ENCODE measurements at regions not wholly inside any gene's neighbourhood (a gene's known extent, or its start where the extent isn't known, plus 50 kb on each side); places are given as distances from the start of the nearest gene placed in this dataset.
A peak's percentile ranks its signal among the peaks of the same experiment; 100 is the strongest.

DNA sequence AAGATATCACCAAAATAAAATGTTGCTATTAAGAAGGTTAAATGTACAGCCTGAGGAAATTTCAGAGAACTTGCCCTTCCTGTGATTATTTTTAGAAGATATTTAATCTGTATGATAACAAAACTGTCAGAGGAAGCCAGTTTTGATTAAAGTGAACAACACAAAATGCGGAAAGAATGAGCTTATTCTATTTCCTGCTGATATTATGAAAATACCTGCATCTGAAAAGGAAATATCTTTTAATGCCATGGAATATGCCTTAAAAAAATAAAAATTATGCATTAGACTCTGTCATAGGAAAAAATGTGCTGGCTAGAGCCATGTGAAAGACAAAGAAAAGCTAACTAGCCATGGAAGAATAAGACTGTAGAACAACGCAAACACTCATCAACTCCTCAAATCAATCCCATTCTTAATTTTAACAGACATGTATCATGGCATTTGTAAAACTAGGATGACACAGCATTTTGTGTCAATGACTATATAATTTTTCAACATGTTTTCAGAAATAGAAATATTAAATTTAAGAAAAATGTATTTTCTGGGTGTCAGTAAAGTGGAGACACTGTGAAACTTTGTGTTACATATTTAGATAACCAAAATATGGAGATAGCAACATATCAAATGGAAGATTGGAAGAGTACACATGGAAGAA is 1768.2 kb downstream of the SUCLG1 start:
- DNase-seq (ENCODE audit: low spot score) = no peak

- DNase-seq (ENCODE audit: low spot score) = no peak
Measured at GRCh38 chr2:82675186-82675585, 1783.9 kb downstream of the SUCLG1 start.

DNA sequence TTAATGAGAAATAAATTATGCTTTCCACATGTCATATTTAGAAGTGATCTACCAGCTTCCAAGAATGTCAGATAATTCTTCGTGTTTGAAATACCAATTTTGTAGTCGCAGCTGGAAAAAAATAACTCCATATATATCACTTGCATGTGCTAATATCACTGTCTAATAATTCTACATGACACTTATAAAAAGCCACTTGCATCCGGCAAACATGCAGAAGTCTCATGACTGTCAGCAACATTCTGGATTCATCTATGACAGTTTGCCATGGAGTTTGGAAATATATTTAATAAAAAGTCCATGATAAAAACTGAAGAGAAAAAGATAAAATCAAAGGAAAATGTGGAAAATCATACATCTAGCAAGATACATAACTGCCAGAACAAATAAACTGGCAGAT is 1784.4 kb downstream of the SUCLG1 start:
- no peak for DNase-seq (ENCODE audit: low spot score)

GRCh38 chr2:82667491-82667890 is 1791.6 kb downstream of the SUCLG1 start:
- DNase-seq (ENCODE audit: low spot score) = no peak

DNA sequence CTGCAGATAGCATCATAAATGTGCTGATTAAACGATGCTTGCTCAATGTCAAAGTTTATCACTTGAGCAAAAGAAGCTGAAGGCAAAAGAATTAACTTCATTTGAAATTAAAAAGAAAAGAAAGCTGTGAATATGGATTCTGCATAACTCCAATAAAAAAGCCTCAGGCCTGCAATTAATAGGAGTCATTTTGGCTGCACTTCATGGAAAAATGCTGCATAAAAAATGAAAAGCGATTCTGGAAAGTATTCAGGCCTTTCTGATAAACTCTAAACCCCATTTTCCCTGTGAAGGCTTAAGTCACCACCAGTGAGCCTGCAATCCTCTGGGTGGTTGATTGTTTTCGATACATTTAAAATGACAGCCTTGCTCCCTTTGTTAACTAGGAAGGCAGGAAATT is 1793.4 kb downstream of the SUCLG1 start:
- DNase-seq (ENCODE audit: low spot score) = no peak

DNA sequence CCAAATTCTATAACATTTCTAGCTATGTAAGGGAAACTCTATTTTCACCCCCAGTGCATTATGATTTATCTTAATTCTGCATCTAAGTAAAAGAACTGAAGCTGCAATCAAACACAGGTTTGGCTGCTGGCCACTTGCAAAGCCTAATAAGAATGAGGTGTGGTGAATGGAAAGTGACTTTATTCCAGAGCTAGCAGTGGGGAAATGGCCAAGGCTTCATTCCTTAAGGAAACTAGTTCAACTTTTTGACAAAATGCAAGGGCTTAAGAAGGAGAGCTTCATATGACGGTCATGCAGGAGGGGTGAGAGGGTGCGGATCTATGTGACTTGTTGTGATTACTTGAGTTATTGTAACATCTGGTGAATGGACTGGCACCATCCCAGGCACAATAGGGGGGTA is 1802.0 kb downstream of the SUCLG1 start:
- no peak for DNase-seq (ENCODE audit: low spot score)

DNA sequence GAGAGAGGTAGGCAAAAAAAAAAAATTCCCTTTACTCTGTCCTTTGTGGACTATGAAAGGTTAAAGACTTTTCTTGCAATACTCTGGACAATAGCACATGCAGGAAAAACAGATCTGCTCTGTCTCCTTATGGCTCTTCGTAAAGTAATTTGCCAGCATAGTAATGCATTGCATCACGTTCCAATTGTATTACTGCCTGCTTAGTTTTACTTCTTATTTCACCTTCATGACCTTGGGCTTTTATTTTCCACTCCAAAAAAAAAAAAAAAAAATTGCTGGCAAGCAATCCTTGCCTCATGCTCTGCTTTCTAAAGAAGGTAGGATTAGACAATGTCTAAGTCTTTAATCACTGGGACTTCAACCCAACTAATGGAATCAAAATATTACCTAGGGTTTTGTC is 1802.7 kb downstream of the SUCLG1 start:
- DNase-seq (ENCODE audit: low spot score) = no peak

GRCh38 chr2:82652117-82652516 is 1807.0 kb downstream of the SUCLG1 start:
- no peak for DNase-seq (ENCODE audit: low spot score)

GRCh38 chr2:82650038-82650437 is 1809.0 kb downstream of the SUCLG1 start:
- no peak for DNase-seq (ENCODE audit: low spot score)

DNA sequence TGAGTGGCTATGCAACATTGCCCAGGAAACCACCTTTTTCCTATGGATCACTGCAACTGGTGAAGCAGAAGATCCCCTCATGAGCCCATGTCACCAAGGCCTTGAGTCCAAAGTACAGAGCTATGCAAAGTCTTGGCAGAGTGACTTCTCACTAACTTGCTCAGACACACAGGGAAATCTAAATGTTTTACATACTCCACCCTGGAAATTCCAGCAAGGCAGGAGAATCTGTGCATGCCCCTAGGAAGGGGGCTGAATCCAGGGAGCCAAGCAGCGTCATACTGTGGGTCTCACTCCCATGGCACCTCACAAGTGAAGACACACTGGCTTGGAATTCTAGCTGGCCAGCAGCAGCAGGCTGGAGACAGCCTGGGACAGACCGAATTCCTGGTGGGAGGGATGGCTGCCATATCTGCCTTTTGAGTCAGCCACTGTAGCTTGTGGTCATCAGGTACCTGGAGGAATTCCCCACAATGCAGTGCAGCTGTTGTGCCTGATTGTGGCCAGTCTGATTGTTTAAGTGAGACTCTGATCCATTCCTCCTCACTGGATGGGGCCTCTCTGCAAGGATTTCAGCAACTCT is 1817.4 kb downstream of the SUCLG1 start:
- DNase-seq (ENCODE audit: low spot score) = no peak

- DNase-seq (ENCODE audit: low spot score) = no peak
Measured at GRCh38 chr2:82636402-82637020, 1822.6 kb downstream of the SUCLG1 start.

DNA sequence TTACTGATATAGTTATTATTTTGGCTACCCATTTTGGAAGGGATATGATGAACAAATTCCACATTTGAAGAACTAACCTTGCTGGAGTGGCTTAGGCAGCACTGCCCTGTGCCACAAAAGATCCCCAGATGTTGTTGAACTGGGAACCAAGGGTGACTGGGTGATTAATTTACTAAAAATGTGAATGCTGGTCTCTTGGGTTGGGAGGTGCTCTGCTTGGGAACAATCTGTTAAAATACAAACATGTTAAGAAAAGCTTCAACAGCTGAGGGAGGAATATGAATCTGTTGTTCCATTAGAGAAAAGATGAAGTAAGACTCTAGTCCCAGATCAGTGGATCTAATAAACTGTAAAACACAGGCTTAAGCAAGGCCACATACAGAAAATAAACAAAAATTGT is 1860.1 kb downstream of the SUCLG1 start:
- no peak for DNase-seq (ENCODE audit: low spot score)

- DNase-seq (ENCODE audit: low spot score) = no peak
Measured at GRCh38 chr2:82596581-82596980, 1862.5 kb downstream of the SUCLG1 start.

GRCh38 chr2:82591718-82592117 is 1867.4 kb downstream of the SUCLG1 start:
- DNase-seq (ENCODE audit: low spot score) = peak; percentile 1

GRCh38 chr2:82576656-82577055 is 1882.4 kb downstream of the SUCLG1 start:
- no peak for DNase-seq (ENCODE audit: low spot score)

GRCh38 chr2:82539280-82539621 is 1919.8 kb downstream of the SUCLG1 start:
- no peak for DNase-seq (ENCODE audit: low spot score)

GRCh38 chr2:82538590-82539279 is 1920.3 kb downstream of the SUCLG1 start:
- no peak for DNase-seq (ENCODE audit: low spot score)

DNA sequence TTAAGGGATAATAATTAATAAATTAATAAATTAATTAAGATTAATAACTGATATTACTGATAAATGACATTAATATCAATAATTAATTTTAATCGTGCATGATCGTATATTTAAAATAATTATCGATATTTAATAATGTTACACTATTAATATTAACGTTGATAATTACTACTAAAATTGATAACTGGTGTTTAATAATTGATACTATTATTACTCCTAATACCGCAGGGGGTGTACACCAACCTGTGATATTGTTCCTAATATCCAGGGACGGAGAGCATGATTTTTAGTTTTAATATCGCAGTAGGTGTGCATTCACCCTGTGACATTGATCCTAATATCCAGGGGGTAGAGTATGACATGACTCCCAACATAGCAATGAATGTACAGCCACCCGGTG is 1930.8 kb downstream of the SUCLG1 start:
- DNase-seq (ENCODE audit: low spot score) = no peak

DNA sequence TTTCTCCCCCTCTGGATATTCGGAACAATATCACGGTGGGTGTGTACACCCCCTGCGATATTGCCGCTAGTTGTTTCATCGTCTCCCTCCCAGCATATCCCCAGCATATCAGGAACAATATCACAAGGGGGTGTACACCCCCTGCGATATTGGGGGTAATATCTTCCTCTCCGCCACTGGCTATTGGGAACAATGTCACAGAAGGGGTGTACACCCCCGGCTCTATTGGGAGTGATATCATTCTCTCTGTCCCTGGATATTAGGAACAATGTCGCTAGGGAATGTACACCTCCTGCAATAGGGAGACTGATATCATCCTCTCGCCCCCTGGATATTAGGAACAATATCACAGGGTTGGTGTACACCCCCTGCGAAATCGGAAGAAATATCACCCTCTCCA is 1932.0 kb downstream of the SUCLG1 start:
- no peak for DNase-seq (ENCODE audit: low spot score)

GRCh38 chr2:82526277-82526676 is 1932.8 kb downstream of the SUCLG1 start:
- no peak for DNase-seq (ENCODE audit: low spot score)

- DNase-seq (ENCODE audit: low spot score) = no peak
Measured at GRCh38 chr2:82525744-82526143, 1933.3 kb downstream of the SUCLG1 start.

DNA sequence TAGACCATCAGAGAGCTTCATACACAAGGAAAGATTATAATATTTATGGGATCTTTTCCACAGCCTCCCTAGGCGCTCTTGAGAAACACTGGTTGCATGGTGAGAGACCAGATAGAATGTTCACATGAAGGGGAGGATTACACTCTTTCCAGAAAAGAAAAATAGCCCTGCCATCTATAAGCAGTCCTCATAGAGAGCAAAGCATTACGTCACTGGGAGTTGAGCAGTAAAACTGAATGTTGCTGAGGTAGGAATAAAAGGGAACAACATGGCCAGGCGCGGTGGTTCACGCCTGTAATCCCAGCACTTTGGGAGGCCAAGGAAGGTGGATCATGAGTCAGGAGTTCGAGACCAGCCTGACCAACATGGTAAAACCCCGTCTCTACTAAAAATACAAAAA is 1934.3 kb downstream of the SUCLG1 start:
- DNase-seq (ENCODE audit: low spot score) = no peak

DNA sequence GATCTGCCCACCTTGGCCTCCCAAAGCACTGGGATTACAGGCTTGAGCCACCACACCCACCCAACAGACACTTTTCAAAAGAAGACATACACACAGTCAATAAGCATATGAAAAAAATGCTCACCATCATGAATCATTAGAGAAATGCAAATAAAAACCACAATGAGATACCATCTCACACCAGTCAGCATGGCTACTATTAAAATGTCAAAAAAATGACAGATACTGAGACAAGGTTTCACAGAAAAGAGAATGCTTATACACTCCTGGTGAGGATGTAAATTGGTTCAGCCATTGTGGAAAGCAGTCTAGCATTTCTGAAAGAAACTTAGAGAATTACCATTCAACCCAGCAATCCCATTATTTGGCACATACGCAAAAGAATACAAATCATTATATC is 1947.2 kb downstream of the SUCLG1 start:
- DNase-seq (ENCODE audit: low spot score) = no peak
